ENCODE measurements at regions not wholly inside any gene's neighbourhood (a gene's known extent, or its start where the extent isn't known, plus 50 kb on each side); places are given as distances from the start of the nearest gene placed in this dataset.

DNA sequence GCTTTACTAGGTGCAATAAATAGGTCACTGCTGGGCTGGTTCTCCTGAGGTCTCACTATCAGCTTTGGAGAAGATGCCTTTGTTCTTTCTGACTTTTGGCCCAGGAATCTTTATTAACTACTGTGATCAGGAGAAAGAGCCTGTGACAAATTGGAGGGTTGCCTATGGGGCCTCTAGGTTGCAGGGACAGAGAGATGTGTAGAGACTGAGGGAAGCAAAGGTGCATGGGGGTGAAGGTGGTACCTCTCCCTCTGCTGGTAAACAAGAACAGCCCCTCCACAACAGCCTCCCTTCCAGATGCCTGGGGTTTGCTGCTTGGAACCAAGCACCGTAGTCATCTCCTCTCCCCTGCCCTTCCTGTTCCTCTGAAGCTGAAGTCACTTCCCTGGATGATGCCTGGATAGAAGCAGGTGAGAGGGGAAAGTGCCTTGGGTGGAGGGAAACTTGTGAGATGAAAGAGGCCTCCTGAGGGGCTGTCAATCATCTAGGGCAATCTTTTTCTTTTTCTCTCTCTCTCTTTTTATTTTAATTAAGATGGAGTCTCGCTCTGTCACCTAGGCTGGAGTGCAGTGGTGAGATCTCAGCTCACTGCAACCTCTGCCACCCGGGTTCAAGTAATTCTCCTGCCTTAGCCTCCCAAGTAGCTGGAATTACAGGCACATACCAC, 57.4 kb upstream of the DUSP22 start:
- TF ChIP-seq, protein P1, sequence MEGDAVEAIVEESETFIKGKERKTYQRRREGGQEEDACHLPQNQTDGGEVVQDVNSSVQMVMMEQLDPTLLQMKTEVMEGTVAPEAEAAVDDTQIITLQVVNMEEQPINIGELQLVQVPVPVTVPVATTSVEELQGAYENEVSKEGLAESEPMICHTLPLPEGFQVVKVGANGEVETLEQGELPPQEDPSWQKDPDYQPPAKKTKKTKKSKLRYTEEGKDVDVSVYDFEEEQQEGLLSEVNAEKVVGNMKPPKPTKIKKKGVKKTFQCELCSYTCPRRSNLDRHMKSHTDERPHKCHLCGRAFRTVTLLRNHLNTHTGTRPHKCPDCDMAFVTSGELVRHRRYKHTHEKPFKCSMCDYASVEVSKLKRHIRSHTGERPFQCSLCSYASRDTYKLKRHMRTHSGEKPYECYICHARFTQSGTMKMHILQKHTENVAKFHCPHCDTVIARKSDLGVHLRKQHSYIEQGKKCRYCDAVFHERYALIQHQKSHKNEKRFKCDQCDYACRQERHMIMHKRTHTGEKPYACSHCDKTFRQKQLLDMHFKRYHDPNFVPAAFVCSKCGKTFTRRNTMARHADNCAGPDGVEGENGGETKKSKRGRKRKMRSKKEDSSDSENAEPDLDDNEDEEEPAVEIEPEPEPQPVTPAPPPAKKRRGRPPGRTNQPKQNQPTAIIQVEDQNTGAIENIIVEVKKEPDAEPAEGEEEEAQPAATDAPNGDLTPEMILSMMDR (IDR thresholded peaks at IDR 0.05; ENCODE audit: low read depth, low read length): no peak
- TF ChIP-seq EZH2phosphoT487 (IDR thresholded peaks at IDR 0.05; ENCODE audit: low read depth): no peak
